HEK293 (cell line): ENCODE measurements at regions not wholly inside any gene's neighbourhood (a gene's known extent, or its start where the extent isn't known, plus 50 kb on each side); places are given as distances from the start of the nearest gene placed in this dataset.

Experiments
- CTCF ChIA-PET: fragments of 350-600 bp; formaldehyde crosslinking; extraction: SDS; loops from one replicate; lab custom pipeline; 2021; ENCODE audit warnings: antibody characterized with exemption; lab: Yijun Ruan, JAX
- POLR2A ChIA-PET: fragments of 300-600 bp; formaldehyde crosslinking; extraction: SDS; loops from one replicate; lab custom pipeline; 2020; ENCODE audit warnings: antibody characterized with exemption, inconsistent platforms; lab: Yijun Ruan, JAX
- H3K27ac ChIP-seq: fragments of 200-500 bp; sonication (Bioruptor generic); 2 replicates; pipeline ENCODE4 v1.5.1; 2014; ENCODE audit warnings: low read depth, low read length, control low read depth, inconsistent platforms; ENCODE audit errors: extremely low read depth
- H3K36me3 ChIP-seq, 2 experiments: fragments of 200-500 bp in 1 of 2; sonication (Bioruptor generic) in 1 of 2; 1 replicate in 1 of 2; 2 replicates in 1 of 2; pipeline ENCODE4 v1.5.1; 2014 to 2017; ENCODE audit warnings: inconsistent platforms in 2 of 2, low read length in 2 of 2; ENCODE audit not compliant: control insufficient read depth in 2 of 2, insufficient read depth in 1 of 2
- H3K4me1 ChIP-seq: fragments of 200-500 bp; sonication (Bioruptor generic); 2 replicates; pipeline ENCODE4 v1.5.1; 2014; ENCODE audit warnings: mild to moderate bottlenecking, low read length, inconsistent platforms; ENCODE audit not compliant: control insufficient read depth, insufficient read depth
- H3K4me3 ChIP-seq: 2 replicates; pipeline ENCODE4 v1.5.1; 2011; ENCODE audit warnings: low read depth, mild to moderate bottlenecking, control low read depth, low read length, moderate library complexity
- H3K9me3 ChIP-seq: fragments of 200-500 bp; sonication (Bioruptor generic); 2 replicates; pipeline ENCODE4 v1.5.1; 2014; ENCODE audit warnings: low read depth, low read length, inconsistent platforms; ENCODE audit not compliant: control insufficient read depth, insufficient read depth
- BCL11A ChIP-seq: fragments of 450-650 bp; formaldehyde crosslinking; IDR thresholded peaks from 2 replicates; pipeline ENCODE4 v1.5.1; 2016; ENCODE audit warnings: low read depth, missing biosample characterization, missing genetic modification characterization
- GLIS1 ChIP-seq: fragments of 450-650 bp; formaldehyde crosslinking; IDR thresholded peaks from 2 replicates; pipeline ENCODE4 v1.5.1; 2016; ENCODE audit warnings: missing biosample characterization, missing genetic modification characterization
- KLF1 ChIP-seq: fragments of 450-650 bp; formaldehyde crosslinking; IDR thresholded peaks from 2 replicates; pipeline ENCODE4 v1.5.1; 2016; ENCODE audit warnings: missing biosample characterization, missing genetic modification characterization
- KLF10 ChIP-seq: fragments of 450-650 bp; IDR thresholded peaks from 2 replicates; pipeline ENCODE4 v1.5.1; 2018; ENCODE audit warnings: missing biosample characterization, mild to moderate bottlenecking, missing genetic modification characterization
- SP2 ChIP-seq: fragments of 450-650 bp; formaldehyde crosslinking; IDR thresholded peaks from 2 replicates; pipeline ENCODE4 v1.5.1; 2016; ENCODE audit warnings: missing biosample characterization, missing genetic modification characterization
- TRIM28 ChIP-seq: IDR thresholded peaks from 2 replicates; pipeline ENCODE4 v1.6.1; 2011; ENCODE audit warnings: low read length, control low read depth, borderline replicate concordance
- YY2 ChIP-seq: fragments of 450-650 bp; formaldehyde crosslinking; IDR thresholded peaks from 2 replicates; pipeline ENCODE4 v1.5.1; 2016; ENCODE audit warnings: missing biosample characterization, missing genetic modification characterization
- ZBTB8A ChIP-seq: fragments of 450-650 bp; formaldehyde crosslinking; IDR thresholded peaks from 2 replicates; pipeline ENCODE4 v1.5.1; 2016; ENCODE audit warnings: missing biosample characterization, missing genetic modification characterization
- ZEB2 ChIP-seq: fragments of 450-650 bp; formaldehyde crosslinking; IDR thresholded peaks from 2 replicates; pipeline ENCODE4 v1.5.1; 2016; ENCODE audit warnings: missing biosample characterization, missing genetic modification characterization
- ZNF121 ChIP-seq: fragments of 450-650 bp; formaldehyde crosslinking; IDR thresholded peaks from 2 replicates; pipeline ENCODE4 v1.5.1; 2016; ENCODE audit warnings: missing biosample characterization, missing genetic modification characterization
- ZNF184 ChIP-seq: fragments of 450-650 bp; IDR thresholded peaks from 2 replicates; pipeline ENCODE4 v1.5.1; 2018; ENCODE audit warnings: missing biosample characterization, mild to moderate bottlenecking, missing genetic modification characterization
- ZNF2 ChIP-seq: fragments of 450-650 bp; formaldehyde crosslinking; IDR thresholded peaks from 2 replicates; pipeline ENCODE4 v1.5.1; 2016; ENCODE audit warnings: missing biosample characterization, missing genetic modification characterization
- ZNF211 ChIP-seq: fragments of 450-650 bp; formaldehyde crosslinking; IDR thresholded peaks from 2 replicates; pipeline ENCODE4 v1.5.1; 2016; ENCODE audit warnings: low read depth, missing biosample characterization, missing genetic modification characterization
- ZNF266 ChIP-seq: fragments of 450-650 bp; formaldehyde crosslinking; IDR thresholded peaks from 2 replicates; pipeline ENCODE4 v1.5.1; 2016; ENCODE audit warnings: missing biosample characterization, missing genetic modification characterization, low read depth
- ZNF37A ChIP-seq: fragments of 450-650 bp; IDR thresholded peaks from 2 replicates; pipeline ENCODE4 v1.5.1; 2018; ENCODE audit warnings: missing biosample characterization, missing genetic modification characterization
- ZNF426 ChIP-seq: fragments of 450-650 bp; formaldehyde crosslinking; IDR thresholded peaks from 2 replicates; pipeline ENCODE4 v1.5.1; 2017; ENCODE audit warnings: missing biosample characterization, missing genetic modification characterization, mild to moderate bottlenecking, inconsistent platforms, moderate library complexity
- ZNF433 ChIP-seq: fragments of 450-650 bp; formaldehyde crosslinking; IDR thresholded peaks from 2 replicates; pipeline ENCODE4 v1.5.1; 2016; ENCODE audit warnings: missing biosample characterization, missing genetic modification characterization, low read depth
- ZNF514 ChIP-seq: fragments of 450-650 bp; formaldehyde crosslinking; IDR thresholded peaks from 2 replicates; pipeline ENCODE4 v1.5.1; 2016; ENCODE audit warnings: missing biosample characterization, missing genetic modification characterization
- ZNF518A ChIP-seq: fragments of 450-650 bp; formaldehyde crosslinking; conservative IDR thresholded peaks from 2 replicates; pipeline ENCODE4 v1.5.1; 2016; ENCODE audit warnings: low read depth, missing biosample characterization, missing genetic modification characterization
- ZNF629 ChIP-seq: fragments of 450-650 bp; formaldehyde crosslinking; IDR thresholded peaks from 2 replicates; pipeline ENCODE4 v1.5.1; 2017; ENCODE audit warnings: missing biosample characterization, missing genetic modification characterization
- ZNF660 ChIP-seq: fragments of 450-650 bp; IDR thresholded peaks from 2 replicates; pipeline ENCODE4 v1.5.1; 2018; ENCODE audit warnings: missing biosample characterization, mild to moderate bottlenecking, missing genetic modification characterization
- ZNF768 ChIP-seq: fragments of 450-650 bp; formaldehyde crosslinking; IDR thresholded peaks from 2 replicates; pipeline ENCODE4 v1.5.1; 2018; ENCODE audit warnings: missing biosample characterization, mild to moderate bottlenecking, missing genetic modification characterization
- ZSCAN23 ChIP-seq: fragments of 450-650 bp; formaldehyde crosslinking; IDR thresholded peaks from 2 replicates; pipeline ENCODE4 v1.5.1; 2016; ENCODE audit warnings: missing biosample characterization, missing genetic modification characterization
- TF ChIP-seq, protein P1 (sequence below): fragments of 450-650 bp; formaldehyde crosslinking; IDR thresholded peaks from 2 replicates; pipeline ENCODE4 v1.5.1; 2017; ENCODE audit warnings: missing biosample characterization, missing genetic modification characterization
- TF ChIP-seq, protein P2 (sequence below): fragments of 450-650 bp; formaldehyde crosslinking; IDR thresholded peaks from 2 replicates; pipeline ENCODE4 v1.5.1; 2016; ENCODE audit warnings: missing biosample characterization, missing genetic modification characterization

DNA sequence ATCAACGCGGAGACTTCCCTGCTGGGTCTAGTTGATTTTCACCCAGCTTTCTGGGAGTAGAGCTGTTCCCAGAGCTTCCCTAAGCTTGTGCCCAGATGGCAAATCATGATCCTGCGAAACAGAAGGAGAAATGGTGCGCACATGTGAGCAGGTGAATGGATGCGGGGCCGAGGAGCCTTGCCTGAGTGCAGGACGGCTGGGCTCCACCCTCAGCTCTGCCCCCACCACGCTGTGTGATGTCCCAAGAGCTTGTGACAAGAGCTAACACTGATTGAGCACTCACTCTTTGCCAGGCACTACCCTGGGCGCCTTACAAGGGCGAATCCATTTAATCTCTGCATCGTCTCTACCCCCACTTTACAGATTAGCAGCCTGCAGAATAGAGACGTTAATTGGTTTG is 162.7 kb upstream of the RPL38 start (continued):
- TF ChIP-seq ZNF518A (tag by site-specific recombination), result no peak

DNA sequence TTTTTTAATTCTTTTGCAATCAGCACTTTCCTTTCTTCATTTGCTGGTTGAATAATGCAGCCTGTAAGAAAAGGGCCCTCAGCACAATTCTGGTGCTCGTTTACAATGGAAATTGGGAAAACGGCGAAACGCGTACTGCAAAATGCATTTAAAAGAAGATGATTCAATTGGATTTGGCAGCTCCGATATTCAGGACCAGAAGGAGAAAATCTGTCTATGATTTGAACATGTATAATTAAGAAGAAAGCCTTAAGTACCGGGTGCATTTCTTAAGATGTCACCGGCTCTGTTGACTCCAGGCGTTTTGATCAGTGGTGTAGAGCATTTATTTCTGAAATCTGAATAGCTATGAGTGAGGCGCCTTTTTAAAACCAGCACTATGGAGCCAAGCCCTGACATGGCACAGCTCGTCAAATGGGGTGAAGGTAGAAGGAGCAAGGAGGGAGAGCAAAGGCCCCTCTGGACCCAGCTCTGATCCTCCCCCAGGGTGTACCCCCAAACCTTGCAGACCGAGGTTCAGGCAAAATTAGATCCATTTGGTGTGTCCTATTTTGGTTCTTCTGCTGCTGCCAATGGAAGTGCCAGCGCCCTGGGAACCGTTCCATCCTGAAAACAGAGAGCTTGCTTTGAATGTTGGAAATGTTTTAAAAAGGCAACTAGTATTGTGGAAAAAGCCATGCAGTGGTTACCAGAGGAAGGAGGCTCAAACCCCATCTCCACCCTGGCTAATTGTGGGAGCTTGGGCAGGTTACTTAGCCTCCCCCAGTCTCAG is 161.4 kb upstream of the RPL38 start:
- ChIA-PET POLR2A (no interaction called here), CTCF (interaction anchor here (1.0 kb wide), 1 partner anchor 44 kb away, joined by 3 read pairs; no protein-coding TSS in a partner anchor)
- Histone ChIP-seq H3K36me3 (no peaks in the 10 kb centered on the region), H3K27ac (no peak overlapping the region), H3K4me1 (no peaks in the 10 kb centered on the region), H3K9me3 (no peaks in the 10 kb centered on the region), H3K4me3 (no peak overlapping the region)
- TF ChIP-seq ZSCAN23 (tag by site-specific recombination), result no peak
- no peak for TF ChIP-seq SP2
- no peak for TF ChIP-seq ZNF768 (tag by site-specific recombination)
- no peak for TF ChIP-seq KLF1 (tag by site-specific recombination)
- TF ChIP-seq ZNF184 (tag by site-specific recombination), result no peak
- no peak for TF ChIP-seq GLIS1 (tag by site-specific recombination)
- no peak for TF ChIP-seq ZNF2
- no peak for TF ChIP-seq ZNF660
- no peak for TF ChIP-seq BCL11A (tag by site-specific recombination)
- TF ChIP-seq ZBTB8A, result no peak
- TF ChIP-seq, protein P1, sequence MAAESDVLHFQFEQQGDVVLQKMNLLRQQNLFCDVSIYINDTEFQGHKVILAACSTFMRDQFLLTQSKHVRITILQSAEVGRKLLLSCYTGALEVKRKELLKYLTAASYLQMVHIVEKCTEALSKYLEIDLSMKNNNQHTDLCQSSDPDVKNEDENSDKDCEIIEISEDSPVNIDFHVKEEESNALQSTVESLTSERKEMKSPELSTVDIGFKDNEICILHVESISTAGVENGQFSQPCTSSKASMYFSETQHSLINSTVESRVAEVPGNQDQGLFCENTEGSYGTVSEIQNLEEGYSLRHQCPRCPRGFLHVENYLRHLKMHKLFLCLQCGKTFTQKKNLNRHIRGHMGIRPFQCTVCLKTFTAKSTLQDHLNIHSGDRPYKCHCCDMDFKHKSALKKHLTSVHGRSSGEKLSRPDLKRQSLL (tag by site-specific recombination), result no peak
- TF ChIP-seq ZNF426 (tag by site-specific recombination), result no peak
- no peak for TF ChIP-seq KLF10
- TF ChIP-seq ZNF266 (tag by site-specific recombination), result no peak
- no peak for TF ChIP-seq ZNF211 (tag by site-specific recombination)

GRCh38 chr17:74042744-74043486 is 160.6 kb upstream of the RPL38 start:
- no peaks in the 10 kb centered on the region for H3K4me1 ChIP-seq
- ChIA-PET CTCF (interaction anchor here (0.6 to 1.0 kb wide), 3 partner anchors 43 to 685 kb away, joined by 3 read pairs; no protein-coding TSS in a partner anchor), POLR2A (interaction anchor here (0.5 kb wide), 1 partner anchor 164 kb away, joined by 5 read pairs; no protein-coding TSS in a partner anchor)
- no peak overlapping the region for H3K27ac ChIP-seq
- H3K4me3 ChIP-seq, result no peak overlapping the region
- H3K9me3 ChIP-seq, result no peaks in the 10 kb centered on the region
- H3K36me3 ChIP-seq, result no peaks in the 10 kb centered on the region
- TF ChIP-seq TRIM28 (no peak), ZNF211 (tag by site-specific recombination) (no peak), ZNF629 (tag by site-specific recombination) (peak; percentile 73), ZNF37A (tag by site-specific recombination) (no peak), ZNF433 (tag by site-specific recombination) (no peak), ZNF184 (tag by site-specific recombination) (peak; percentile 76; the same call in 1 of the 2 replicates), ZEB2 (peak; percentile 34; the same call in 1 of the 2 replicates), ZNF514 (no peak), YY2 (no peak), ZNF121 (tag by site-specific recombination) (no peak)
- TF ChIP-seq, protein P1 (tag by site-specific recombination), result no peak
- TF ChIP-seq, protein P2, sequence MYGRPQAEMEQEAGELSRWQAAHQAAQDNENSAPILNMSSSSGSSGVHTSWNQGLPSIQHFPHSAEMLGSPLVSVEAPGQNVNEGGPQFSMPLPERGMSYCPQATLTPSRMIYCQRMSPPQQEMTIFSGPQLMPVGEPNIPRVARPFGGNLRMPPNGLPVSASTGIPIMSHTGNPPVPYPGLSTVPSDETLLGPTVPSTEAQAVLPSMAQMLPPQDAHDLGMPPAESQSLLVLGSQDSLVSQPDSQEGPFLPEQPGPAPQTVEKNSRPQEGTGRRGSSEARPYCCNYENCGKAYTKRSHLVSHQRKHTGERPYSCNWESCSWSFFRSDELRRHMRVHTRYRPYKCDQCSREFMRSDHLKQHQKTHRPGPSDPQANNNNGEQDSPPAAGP (tag by site-specific recombination), result peak; percentile 67
